Activated CD8-positive, alpha-beta memory T cell treated with anti-CD3 and anti-CD28 coated beads for 48 hours (primary cell): ENCODE measurements at regions not wholly inside any gene's neighbourhood (a gene's known extent, or its start where the extent isn't known, plus 50 kb on each side); places are given as distances from the start of the nearest gene placed in this dataset.

ENCODE experiments used
- DNase-seq, 3 experiments: peaks; one replicate each; pipeline ENCODE4 v3.0.0-alpha.2; 2020; ENCODE audit warnings: low read depth in 2 of 3, low spot score in 2 of 3

DNA sequence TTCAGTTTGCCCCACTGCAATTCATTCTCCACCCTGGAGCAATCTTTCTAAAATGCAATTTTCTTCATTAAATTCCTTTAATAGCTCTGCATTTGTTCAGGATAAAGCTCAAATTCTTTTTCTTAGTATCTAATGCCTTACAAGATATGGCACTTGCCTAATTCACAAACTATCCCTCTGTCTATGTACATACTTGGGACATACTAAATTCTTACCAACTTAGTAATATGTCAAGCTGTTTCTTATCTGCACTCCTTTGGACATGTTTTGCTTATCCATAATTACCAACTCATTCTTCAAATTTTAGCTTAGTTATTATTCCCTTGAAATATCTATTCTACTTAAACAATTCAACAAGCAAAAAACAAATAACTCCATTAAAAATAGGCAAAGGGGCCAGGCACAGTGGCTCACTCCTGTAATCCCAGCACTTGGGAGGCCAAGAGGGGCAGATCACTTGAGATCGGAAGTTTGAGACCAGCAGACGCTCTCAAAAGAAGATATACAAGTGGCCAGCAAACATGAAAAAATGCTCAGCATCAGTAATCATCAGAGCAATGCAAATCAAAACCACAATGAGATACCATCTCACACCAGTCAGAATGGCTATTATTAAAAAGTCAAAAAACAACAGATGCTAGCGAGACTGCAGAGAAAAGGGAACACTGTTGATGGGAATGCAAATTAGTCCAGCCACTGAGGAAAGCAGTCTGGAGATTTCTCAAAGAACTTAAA is 96.9 kb downstream of the FAM76B start:
- no peak for DNase-seq

- no peak for DNase-seq
Observed at GRCh38 chr11:95690100-95690499, 99.5 kb downstream of the FAM76B start.

DNA sequence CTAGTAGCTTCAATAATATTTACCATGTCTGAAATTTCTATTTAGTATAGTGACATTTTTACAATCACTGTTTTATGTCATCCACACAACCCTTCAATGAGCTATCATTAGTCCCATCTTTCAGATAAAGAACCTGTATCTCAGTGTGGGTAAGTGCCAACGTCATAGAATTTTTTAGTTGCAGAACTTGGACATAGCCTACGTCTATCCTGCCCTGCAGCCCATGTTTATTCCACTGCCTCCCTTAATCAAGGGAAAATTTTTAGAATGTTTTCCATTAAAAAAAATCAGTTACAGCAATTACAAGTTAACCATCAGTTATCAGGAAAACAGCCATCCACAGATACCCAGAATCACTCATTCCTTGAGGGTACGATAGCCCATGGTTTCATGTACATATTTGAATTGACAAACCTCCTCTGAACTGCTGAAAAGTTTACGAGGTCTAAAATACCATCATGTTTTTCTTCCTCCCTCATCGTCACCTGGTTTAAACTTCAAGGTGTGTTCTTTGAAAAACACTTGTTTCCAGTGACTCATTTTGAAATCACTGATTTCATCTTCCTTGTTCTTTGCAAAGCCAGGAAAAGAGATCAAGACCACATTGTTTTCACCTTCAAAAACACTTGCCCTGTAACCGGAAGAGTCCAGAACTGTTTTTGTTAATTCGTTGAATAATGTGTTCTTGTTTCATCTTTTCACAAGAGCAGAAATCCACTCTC is 100.9 kb downstream of the FAM76B start:
- DNase-seq = no peak

DNA sequence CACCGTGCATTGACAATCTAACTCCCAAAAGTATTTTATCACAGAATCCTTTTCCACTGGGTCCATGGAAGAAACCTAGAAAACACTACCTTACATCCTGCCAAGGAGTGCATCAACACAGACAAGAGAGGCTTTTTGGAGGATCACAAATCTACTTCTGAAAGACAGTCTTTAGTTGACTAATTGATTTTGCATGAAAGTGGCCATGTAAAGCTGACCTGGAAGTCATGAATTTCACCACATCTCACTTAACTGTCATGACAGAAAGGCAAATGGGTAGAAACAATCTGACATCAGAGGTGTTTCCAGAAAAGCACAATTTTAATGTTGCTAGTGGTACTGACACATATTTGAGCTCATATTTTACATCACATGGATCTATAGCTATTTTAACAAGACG is 101.6 kb downstream of the FAM76B start:
- no peak for DNase-seq

DNA sequence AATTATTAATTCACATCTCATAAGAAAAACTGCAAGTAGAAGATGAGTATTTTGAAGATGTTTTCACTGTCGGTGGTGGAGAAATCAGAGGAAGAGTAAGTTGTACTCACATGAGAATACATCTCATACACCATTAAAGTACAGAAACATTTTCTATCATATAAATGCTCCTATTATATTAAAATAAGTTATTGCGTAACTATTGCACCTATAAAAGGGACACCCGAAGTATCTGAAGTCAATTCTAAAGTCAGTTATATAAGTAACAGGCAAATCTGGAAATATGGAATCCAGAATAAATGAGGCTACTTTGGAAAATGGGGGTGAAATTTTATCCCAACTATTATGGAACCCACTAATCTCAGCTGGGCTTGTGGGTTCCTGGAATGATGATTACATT is 103.3 kb downstream of the FAM76B start:
- DNase-seq = no peak

- no peak for DNase-seq
Observed at GRCh38 chr11:95684701-95685100, 104.9 kb downstream of the FAM76B start.

- DNase-seq = no peak
Observed at GRCh38 chr11:95684170-95684569, 105.4 kb downstream of the FAM76B start.

GRCh38 chr11:95682552-95682951 is 107.0 kb downstream of the FAM76B start:
- DNase-seq = no peak

GRCh38 chr11:95680169-95680929 is 109.2 kb downstream of the FAM76B start:
- no peak for DNase-seq

DNA sequence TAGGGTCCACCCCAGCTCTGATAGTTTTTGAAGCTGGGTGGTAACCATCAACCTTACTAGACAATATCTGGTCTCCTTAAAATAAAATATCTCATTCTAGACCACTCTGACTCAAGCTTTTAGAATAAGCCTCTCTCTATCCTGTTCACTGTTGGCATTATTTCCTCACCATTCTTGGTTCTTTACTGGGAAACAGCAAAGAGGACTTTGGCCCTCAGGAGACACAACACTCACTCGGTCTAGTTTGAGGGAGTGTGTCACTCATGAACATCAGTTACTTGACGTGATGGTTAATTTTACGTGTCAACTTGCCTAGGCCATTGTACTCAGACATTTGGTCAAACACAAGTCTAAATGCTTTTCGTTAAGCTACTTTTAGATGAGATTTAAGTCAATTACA is 110.6 kb downstream of the FAM76B start:
- no peak for DNase-seq

DNA sequence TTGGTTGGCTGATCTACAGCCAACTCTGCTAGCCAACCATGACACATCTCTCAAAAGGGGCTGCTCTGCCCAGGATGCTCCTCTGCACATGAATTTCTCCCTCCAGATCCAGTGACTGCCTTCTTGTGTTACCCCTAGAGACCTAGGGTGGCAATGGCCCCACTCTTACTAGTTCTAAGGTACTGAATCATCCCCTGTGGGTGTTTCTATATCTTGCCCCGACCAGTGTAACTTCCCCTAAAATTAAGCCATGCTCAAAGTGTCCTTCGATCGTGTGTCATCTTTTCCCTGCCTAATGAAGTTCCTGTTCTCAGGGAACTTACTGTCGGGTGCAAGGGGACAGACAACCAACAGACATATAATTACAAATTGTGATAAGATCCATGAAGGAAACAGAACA is 113.3 kb downstream of the FAM76B start:
- no peak for DNase-seq

DNA sequence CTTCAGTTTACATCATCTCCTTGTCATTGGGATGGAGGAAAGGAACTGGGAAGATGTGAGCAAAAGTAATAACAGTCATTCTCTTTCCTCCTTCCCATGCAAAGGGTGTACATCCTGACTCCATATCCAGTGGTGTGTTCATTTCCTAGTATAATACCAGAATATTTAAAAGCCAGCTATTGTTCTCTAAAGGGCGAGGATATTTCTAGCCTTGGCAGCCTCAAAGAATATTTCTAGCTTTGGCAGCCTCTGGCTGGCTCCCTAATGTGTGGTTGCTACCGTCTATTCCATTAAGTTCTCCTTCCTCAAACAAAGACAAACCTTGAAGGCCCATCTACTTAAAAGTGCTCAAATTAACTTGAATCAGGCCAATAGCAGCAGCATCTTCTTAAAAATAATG is 114.0 kb downstream of the FAM76B start:
- no peak for DNase-seq

DNA sequence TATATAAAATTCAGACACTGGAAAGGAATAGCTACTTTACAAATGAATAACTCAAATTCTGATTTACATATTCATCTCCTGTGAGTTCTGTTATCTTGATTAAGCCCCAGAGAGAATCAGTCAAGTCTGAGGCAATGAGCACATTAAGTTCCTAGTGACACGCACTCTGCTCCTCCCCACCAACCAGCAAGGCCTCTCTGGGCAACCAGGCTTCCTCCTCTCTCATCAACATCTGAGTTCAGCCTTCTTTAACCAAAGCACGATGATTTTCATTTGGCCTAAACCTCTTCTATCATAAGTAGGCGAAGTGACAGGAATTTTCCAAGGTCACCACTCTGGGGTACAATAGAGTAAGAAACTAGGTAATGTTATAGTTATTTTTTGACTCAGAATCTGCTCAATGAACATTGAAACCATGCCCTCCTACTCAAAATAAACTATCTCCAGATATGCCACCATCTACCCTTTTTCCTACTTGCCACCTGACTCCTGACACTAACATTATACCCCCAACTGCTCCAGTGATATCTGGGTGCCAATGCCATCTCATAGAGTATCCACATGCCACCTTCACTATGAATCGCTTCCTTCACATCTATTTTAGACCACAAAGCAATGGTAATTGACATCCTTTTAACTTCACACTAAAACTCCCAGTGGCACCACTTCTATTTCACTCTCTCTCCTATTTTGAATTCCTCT is 114.8 kb downstream of the FAM76B start:
- DNase-seq = no peak

DNA sequence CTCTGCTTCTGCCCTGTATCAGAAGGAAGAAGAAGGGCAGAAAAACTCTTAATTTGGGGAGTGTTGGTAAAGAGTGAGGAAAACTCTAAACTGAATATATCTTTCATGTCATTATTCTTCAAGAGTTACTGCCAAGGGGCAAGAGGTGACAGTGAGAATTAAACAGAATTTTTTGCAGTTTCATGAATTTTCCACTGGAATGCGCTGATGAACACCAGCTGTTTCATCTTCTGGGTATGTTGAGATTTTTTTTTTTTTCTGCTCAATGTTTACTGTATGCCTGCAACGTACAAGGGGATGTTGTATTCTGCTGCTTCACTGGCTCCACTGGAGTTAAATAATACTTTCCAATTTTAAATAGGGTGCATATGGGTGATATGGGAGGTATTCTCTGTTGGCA is 117.8 kb downstream of the FAM76B start:
- DNase-seq = no peak

DNA sequence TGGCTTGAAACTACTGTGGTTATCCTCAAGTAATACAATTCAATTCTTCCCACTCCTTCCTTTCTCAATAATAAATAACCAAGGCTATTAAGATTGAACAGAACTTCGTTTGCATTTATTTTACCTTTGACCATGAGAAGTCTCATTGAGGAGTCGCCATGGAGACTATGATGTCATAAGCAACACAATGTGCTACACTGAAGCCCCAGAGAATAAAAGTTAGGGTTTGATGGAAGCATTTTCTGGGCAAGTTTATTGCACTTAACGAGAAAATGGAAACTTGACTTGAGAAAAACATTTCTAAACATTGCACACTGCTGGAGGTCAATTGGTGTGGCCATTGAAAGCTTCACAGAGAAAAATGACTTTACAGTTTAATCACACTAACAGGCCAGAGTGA is 121.5 kb downstream of the FAM76B start:
- DNase-seq = no peak

GRCh38 chr11:95661162-95661561 is 128.4 kb downstream of the FAM76B start:
- DNase-seq = no peak

- DNase-seq = no peak
Observed at GRCh38 chr11:95660038-95660437, 129.5 kb downstream of the FAM76B start.

DNA sequence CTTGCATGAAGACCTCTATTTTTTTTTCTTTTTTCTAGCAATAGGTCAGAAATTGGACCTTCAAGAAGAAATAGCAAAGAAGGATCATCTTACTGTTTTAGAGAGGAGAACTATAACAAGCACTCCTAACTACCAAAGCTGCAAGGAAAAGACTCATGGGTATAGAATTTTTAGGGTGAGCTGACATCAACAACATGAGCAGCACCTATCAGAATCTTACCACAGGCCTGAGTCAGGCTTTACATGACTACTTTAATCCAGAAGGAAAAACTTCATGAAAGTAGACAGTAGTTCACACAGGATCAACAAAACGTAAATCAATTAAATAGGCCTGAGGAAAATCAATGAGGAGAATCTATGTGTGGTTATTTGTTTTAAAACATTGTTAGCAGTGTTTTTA is 130.5 kb downstream of the FAM76B start:
- no peak for DNase-seq

DNA sequence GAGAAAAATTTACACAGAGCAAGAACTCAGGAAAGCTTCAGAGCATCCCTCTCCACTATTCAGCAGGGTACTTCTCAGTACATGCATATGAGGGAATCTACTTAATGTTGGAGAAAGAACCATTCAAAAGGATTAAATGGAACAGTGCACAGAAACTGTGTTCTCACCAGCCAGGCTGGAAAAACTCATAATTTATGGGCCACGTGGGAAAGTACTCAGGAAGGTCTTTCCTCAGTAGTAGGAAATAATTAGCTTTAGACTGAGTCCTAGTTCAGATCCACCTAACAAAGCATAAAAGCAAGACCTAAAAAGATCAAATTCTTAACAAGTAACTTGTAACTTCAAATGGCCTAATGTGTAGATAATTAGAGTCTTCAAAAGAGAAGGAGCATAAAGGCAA is 134.0 kb downstream of the FAM76B start:
- no peak for DNase-seq

GRCh38 chr11:95653680-95654079 is 135.9 kb downstream of the FAM76B start:
- no peak for DNase-seq

GRCh38 chr11:95653099-95653498 is 136.5 kb downstream of the FAM76B start:
- no peak for DNase-seq
